ENCODE measurements at regions not wholly inside any gene's neighbourhood (a gene's known extent, or its start where the extent isn't known, plus 50 kb on each side); places are given as distances from the start of the nearest gene placed in this dataset.

- H3K4me3 ChIP-seq = no peak overlapping the region
- POLR2A ChIA-PET = interaction anchor here (1.0 kb wide), 1 partner anchor 130 kb away, joined by 3 read pairs; the partner anchor contains the start of gene BUB3
- no peak overlapping the region for H3K27ac ChIP-seq
- H3K4me2 ChIP-seq = no peak overlapping the region
- ATAC-seq = peak; percentile 70 to 84
- peaks cover 8% of the 10 kb centered on the region; the same call in 2 of the 3 replicates for H3K4me1 ChIP-seq
- CTCF ChIA-PET = interaction anchor here (0.6 to 1.6 kb wide), 8 partner anchors 15 to 180 kb away, joined by 3 to 5 read pairs (median 3); no protein-coding TSS in a partner anchor
- peak in 1 of 2 experiments; percentile 37 for DNase-seq (ENCODE audit: low read depth in 1 of 2, low spot score in 1 of 2)
- no peak for FAIRE-seq
- no peaks in the 10 kb centered on the region; the same call in 2 of the 3 replicates for H3K9me3 ChIP-seq
- no peak for TF ChIP-seq RARB (CRISPR knock-in tag; IDR thresholded peaks at IDR 0.05)
Measured at GRCh38 chr10:123284022-123284421, 129.8 kb downstream of the BUB3 start.

GRCh38 chr10:123287594-123288247 lies 133.5 kb downstream of the BUB3 start:
- TF ChIP-seq CHD4 (IDR thresholded peaks at IDR 0.05; ENCODE audit: borderline replicate concordance) (no peak), BCL3 (IDR thresholded peaks at IDR 0.05) (no peak), HOXA7 (CRISPR knock-in tag; IDR thresholded peaks at IDR 0.05) (no peak), ZFP36 (IDR thresholded peaks at IDR 0.05; ENCODE audit: borderline replicate concordance, partially characterized antibody) (peak; percentile 77), MAZ (IDR thresholded peaks at IDR 0.05; ENCODE audit: borderline replicate concordance, low read depth, low read length) (no peak), NPAS2 (CRISPR knock-in tag; IDR thresholded peaks at IDR 0.05; ENCODE audit: borderline replicate concordance) (no peak), ZC3H11A (IDR thresholded peaks at IDR 0.05) (no peak), JUNB (IDR thresholded peaks at IDR 0.05) (peak; percentile 54), PHF8 (IDR thresholded peaks at IDR 0.05; ENCODE audit: borderline replicate concordance, low read depth) (no peak), TP53 (CRISPR knock-in tag; IDR thresholded peaks at IDR 0.05) (no peak), CEBPB (IDR thresholded peaks at IDR 0.05) (no peak), EHF (CRISPR knock-in tag; IDR thresholded peaks at IDR 0.05) (no peak), FOSL2 (IDR thresholded peaks at IDR 0.05) (peak; percentile 53), FOSL2 (CRISPR knock-in tag; IDR thresholded peaks at IDR 0.05) (peak; percentile 63), TFCP2L1 (CRISPR knock-in tag; IDR thresholded peaks at IDR 0.05) (no peak), MAFK (IDR thresholded peaks at IDR 0.05; ENCODE audit: partially characterized antibody) (no peak), NR3C1 (IDR thresholded peaks at IDR 0.05) (no peak)
- ATAC-seq = peak; percentile 94 to 97
- Histone ChIP-seq H3K4me1 (peaks cover 8% of the 10 kb centered on the region; the same call in 2 of the 3 replicates), H3K4me2 (peak overlapping the region; percentile 42; the same call in 2 of the 3 replicates), H3K9me3 (peaks cover 7% of the 10 kb centered on the region; the same call in 1 of the 3 replicates), H3K4me3 (no peak overlapping the region), H3K27ac (peak overlapping the region; percentile 56 to 64; a peak in 5 of 6 replicates)
- CTCF ChIA-PET = interaction anchor here (0.7 kb wide), 1 partner anchor 115 kb away, joined by 3 read pairs; no protein-coding TSS in a partner anchor
- no peak for FAIRE-seq
- POLR2A ChIA-PET = no interaction called here
- DNase-seq (ENCODE audit: low read depth in 1 of 2, low spot score in 1 of 2) = peak; percentile 47 to 65
- 24% methylated on average over 4 of the region's 4 CpGs for WGBS (ENCODE audit: missing lambda C conversion rate)

GRCh38 chr10:123289432-123289831 lies 135.2 kb downstream of the BUB3 start:
- Histone ChIP-seq H3K4me2 (no peak overlapping the region), H3K27ac (no peak overlapping the region), H3K4me3 (no peak overlapping the region), H3K9me3 (peaks cover 7% of the 10 kb centered on the region; the same call in 1 of the 3 replicates), H3K4me1 (peaks cover 8% of the 10 kb centered on the region; the same call in 2 of the 3 replicates)
- WGBS (ENCODE audit: missing lambda C conversion rate) = 10% methylated on average over 1 of the region's 1 CpG
- TF ChIP-seq HES2 (IDR thresholded peaks at IDR 0.05) (no peak), KDM1A (IDR thresholded peaks at IDR 0.05; ENCODE audit: low read depth) (no peak), TP53 (CRISPR knock-in tag; IDR thresholded peaks at IDR 0.05) (no peak), JUNB (IDR thresholded peaks at IDR 0.05) (no peak), EHMT2 (IDR thresholded peaks at IDR 0.05; ENCODE audit: low read depth) (no peak), MAFK (IDR thresholded peaks at IDR 0.05; ENCODE audit: partially characterized antibody) (no peak)
- FAIRE-seq (no peak), ATAC-seq (no peak), DNase-seq (ENCODE audit: low read depth in 1 of 2, low spot score in 1 of 2) (no peak)
- CTCF ChIA-PET = interaction anchor here (1.3 kb wide), 1 partner anchor 54 kb away, joined by 3 read pairs; no protein-coding TSS in a partner anchor
- POLR2A ChIA-PET = no interaction called here
